ENCODE measurements at regions not wholly inside any gene's neighbourhood (a gene's known extent, or its start where the extent isn't known, plus 50 kb on each side); places are given as distances from the start of the nearest gene placed in this dataset.
A peak's percentile ranks its signal among the peaks of the same experiment; 100 is the strongest.

DNA sequence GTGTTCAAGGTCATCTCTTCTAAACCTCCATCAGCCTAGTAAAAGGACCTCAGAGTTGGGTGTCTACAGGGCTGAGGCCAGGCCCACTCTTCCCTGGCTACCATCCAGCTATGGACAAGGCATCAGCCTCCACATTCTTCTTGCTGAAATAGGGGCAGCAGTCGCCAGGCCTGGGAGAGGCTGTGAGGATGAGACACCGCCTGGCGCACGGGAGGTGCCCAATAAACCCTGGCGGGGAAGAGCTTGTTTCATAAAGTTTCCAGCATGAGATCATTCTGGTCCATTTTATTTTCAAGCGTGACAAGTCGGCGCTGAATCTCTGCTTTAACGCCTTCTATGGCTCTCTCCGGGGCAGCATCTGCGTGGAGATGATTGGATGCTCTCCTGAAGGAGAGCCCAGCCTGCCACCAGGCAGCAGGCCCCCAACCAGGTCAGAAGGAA, 153.4 kb downstream of the OLFM1 start:
- DNase-seq: peak in 1 of 2 donors; percentile 3
- ATAC-seq: no peak

DNA sequence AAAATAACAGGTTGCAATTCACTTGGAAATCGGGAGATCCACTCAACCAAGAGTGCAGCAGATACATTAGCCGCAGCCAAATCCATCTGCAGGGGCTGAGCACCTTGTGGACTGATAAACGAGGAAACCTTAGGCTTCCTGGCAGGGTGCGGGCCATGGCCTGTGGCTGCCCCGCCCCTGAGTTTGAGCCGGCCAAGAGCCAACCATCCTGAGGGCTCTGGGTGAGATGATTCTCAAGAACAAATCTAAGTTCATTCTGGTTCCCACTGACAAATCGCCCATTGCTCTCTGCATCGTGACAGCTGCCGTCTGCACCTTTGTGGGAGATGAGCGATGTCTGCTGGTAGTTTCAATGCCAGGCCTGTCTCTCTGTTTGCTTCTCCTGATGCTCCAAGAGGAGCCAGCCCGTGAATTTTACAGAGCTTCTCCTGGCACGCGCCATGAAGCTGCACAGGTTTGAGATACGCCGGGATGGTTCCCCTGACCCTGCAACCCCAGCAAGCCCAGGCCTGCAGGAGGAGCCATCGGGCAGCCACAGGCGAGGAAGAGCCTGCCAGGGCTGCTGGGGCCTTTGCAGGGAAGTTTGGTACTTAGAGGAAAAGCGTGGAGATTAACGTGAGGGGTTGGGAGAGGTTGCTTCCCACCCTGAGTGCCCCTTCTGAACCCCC, 154.0 kb downstream of the OLFM1 start:
- 73 to 79% methylated on average over 19 of the region's 19 CpGs for WGBS, 2 donors
- TF ChIP-seq, protein P1, sequence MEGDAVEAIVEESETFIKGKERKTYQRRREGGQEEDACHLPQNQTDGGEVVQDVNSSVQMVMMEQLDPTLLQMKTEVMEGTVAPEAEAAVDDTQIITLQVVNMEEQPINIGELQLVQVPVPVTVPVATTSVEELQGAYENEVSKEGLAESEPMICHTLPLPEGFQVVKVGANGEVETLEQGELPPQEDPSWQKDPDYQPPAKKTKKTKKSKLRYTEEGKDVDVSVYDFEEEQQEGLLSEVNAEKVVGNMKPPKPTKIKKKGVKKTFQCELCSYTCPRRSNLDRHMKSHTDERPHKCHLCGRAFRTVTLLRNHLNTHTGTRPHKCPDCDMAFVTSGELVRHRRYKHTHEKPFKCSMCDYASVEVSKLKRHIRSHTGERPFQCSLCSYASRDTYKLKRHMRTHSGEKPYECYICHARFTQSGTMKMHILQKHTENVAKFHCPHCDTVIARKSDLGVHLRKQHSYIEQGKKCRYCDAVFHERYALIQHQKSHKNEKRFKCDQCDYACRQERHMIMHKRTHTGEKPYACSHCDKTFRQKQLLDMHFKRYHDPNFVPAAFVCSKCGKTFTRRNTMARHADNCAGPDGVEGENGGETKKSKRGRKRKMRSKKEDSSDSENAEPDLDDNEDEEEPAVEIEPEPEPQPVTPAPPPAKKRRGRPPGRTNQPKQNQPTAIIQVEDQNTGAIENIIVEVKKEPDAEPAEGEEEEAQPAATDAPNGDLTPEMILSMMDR (IDR thresholded peaks at IDR 0.05): peak in 1 of 9 donors; percentile 5
- no peak overlapping the region for H3K4me3 ChIP-seq
- intact Hi-C loops (cut with DNase I): no loop called here
- ATAC-seq: no peak
- no peaks in the 10 kb centered on the region for H3K36me3 ChIP-seq
- H3K9me3 ChIP-seq: no peaks in the 10 kb centered on the region
- H3K4me1 ChIP-seq: peaks cover 0 to 12% (median 3%) of the 10 kb centered on the region in 9 donors
- peak in 1 of 2 donors; percentile 5 for DNase-seq
- no peak overlapping the region for H3K27ac ChIP-seq
- H3K27me3 ChIP-seq: peaks cover 8 to 57% (median 42%) of the 10 kb centered on the region in 7 donors

More for the DNA sequence above, 153.4 kb downstream of the OLFM1 start:
- Histone ChIP-seq H3K4me3 (no peak overlapping the region), H3K36me3 (no peaks in the 10 kb centered on the region), H3K27ac (no peak overlapping the region), H3K27me3 (peaks cover 8 to 51% (median 36%) of the 10 kb centered on the region in 7 donors), H3K4me1 (peaks cover 0 to 12% (median 3%) of the 10 kb centered on the region in 9 donors), H3K9me3 (no peaks in the 10 kb centered on the region)
- intact Hi-C loops (cut with DNase I): no loop called here
- TF ChIP-seq, protein P1 (IDR thresholded peaks at IDR 0.05): no peak
- 88% methylated on average over 11 of the region's 11 CpGs for WGBS, 2 donors

DNA sequence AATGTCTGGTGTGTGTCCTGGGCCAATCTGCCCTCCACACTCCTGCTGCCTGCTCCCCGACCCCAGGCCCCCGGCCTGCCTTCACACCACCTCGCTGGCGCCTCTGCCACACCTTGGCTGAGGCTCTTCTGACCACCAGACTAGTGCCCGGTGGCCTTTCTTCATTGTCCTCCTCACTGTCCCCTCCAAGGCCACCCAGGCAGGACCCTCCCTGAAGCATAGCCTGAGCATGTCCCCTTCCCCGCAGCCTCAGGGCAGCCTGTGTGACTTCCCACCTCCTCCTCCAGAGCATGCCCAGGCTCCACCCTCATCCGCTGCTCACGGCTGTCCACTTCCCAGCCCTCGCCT, 154.6 kb downstream of the OLFM1 start:
- Histone ChIP-seq H3K4me3 (no peak overlapping the region), H3K4me1 (peaks cover 0 to 12% (median 3%) of the 10 kb centered on the region in 9 donors), H3K9me3 (no peaks in the 10 kb centered on the region), H3K27me3 (peaks cover 8 to 62% (median 47%) of the 10 kb centered on the region in 7 donors), H3K27ac (no peak overlapping the region), H3K36me3 (no peaks in the 10 kb centered on the region)
- TF ChIP-seq, protein P1 (IDR thresholded peaks at IDR 0.05): no peak
- intact Hi-C loops (cut with DNase I): no loop called here
- DNase-seq (no peak), ATAC-seq (no peak)
- 67 to 70% methylated on average over 9 of the region's 9 CpGs for WGBS, 2 donors

DNA sequence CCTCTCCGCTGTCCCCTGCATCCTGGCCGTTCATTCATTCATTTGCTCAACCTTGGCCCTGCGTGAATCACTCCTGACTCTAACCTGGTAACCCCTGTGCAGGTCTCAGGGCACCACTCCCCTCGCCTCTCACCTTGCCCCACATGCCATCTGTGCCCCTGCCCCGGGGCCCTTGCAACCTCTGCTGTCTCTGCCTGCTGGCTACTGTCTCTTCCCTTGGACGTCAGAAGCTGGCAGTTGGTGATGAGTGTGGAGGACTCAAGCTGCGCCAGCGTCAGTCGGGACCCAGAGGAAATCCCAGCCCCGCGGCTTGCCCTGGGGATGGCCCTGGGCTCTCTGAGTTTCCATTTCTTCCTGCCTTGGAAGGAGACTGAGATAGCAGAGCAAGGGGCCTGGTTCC, 154.9 kb downstream of the OLFM1 start:
- Histone ChIP-seq H3K4me1 (peaks cover 0 to 12% (median 3%) of the 10 kb centered on the region in 9 donors), H3K9me3 (no peaks in the 10 kb centered on the region), H3K27ac (no peak overlapping the region), H3K36me3 (no peaks in the 10 kb centered on the region), H3K4me3 (no peak overlapping the region), H3K27me3 (peaks cover 8 to 66% (median 51%) of the 10 kb centered on the region in 7 donors)
- ATAC-seq (no peak), DNase-seq (peak in 1 of 2 donors; percentile 2)
- WGBS, 2 donors: 43 to 55% methylated on average over 11 of the region's 11 CpGs
- TF ChIP-seq, protein P1 (IDR thresholded peaks at IDR 0.05): no peak
- intact Hi-C loops (cut with DNase I): no loop called here

Data from heart right ventricle (tissue), 16 donors.